ENCODE measurements at regions not wholly inside any gene's neighbourhood (a gene's known extent, or its start where the extent isn't known, plus 50 kb on each side); places are given as distances from the start of the nearest gene placed in this dataset.

DNA sequence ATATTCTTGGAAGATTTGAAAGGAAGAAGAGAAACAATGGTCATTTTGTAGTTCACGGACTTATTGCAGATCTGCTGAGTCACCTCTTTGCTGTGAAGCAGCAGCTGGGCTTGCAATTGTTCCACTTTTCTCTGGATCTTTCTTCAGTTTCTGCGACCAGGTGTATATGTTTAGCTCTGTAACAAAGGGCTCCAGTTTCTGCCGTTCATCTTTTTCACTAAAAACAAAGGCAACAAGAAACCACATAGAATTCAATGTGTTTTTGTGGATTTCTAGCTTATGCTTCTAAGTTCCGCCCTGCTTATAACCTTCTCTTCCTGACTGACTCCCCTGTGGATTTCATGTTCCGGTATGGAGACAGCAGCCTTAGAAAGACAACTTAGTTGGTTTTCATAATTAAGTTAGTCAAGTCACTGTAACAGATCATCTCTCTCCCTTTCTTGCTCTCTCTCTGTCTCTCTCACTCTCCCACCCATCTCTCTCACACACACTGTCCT, 121.6 kb upstream of the EPHA5 start:
- Histone ChIP-seq H3K4me1 (no peaks in the 10 kb centered on the region), H3K27ac (no peak overlapping the region), H3K27me3 (no peaks in the 10 kb centered on the region), H3K4me3 (no peak overlapping the region), H3K9me3 (no peaks in the 10 kb centered on the region), H3K36me3 (no peaks in the 10 kb centered on the region)
- no peak for TF ChIP-seq EP300 (IDR thresholded peaks at IDR 0.05)
- no peak for TF ChIP-seq CTCF (IDR thresholded peaks at IDR 0.05)
- TF ChIP-seq POLR2A (IDR thresholded peaks at IDR 0.05): no peak
- no peak for TF ChIP-seq POLR2AphosphoS5 (IDR thresholded peaks at IDR 0.05)
- DNase-seq: no peak
- 54 to 63% methylated on average over 5 of the region's 5 CpGs for WGBS, 2 donors
- intact Hi-C loops (cut with DNase I): no loop called here

DNA sequence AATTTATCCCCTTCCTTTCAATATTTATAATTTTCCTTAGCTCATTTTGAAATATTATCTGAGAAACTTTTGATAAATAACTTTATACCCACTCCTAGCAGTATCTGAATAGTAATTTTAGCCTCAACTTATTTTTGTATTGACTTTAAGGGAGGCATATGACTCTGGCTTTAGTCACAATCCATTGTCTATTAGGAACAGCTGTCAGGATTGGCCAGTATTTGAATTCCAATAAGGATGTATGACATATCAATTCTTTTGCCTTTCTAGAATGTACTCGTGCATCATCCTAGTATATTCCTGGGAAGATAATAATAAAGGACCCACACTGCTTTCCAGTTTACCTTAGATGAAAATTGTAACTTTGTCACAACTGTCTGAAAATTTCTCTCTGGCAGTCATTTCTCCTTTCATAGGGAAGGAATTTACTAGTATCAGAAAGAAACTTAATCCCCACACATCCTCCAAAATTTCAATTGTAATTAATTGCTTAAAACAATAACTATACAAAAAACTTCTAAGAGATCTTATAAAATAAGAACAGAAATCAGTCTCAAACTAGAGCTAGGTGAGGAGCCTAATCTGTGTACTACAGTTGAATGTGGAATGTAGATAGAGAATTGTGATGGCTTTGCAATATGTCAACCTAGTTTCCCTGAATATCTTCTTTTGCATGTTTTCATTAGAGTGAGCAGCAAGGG, 121.0 kb upstream of the EPHA5 start:
- Histone ChIP-seq H3K4me1 (no peaks in the 10 kb centered on the region), H3K36me3 (no peaks in the 10 kb centered on the region), H3K27me3 (no peaks in the 10 kb centered on the region), H3K9me3 (no peaks in the 10 kb centered on the region), H3K27ac (no peak overlapping the region), H3K4me3 (no peak overlapping the region)
- intact Hi-C loops (cut with DNase I): no loop called here
- WGBS, 2 donors: 54 to 74% methylated on average over 1 of the region's 1 CpG
- no peak for TF ChIP-seq EP300 (IDR thresholded peaks at IDR 0.05)
- TF ChIP-seq POLR2AphosphoS5 (IDR thresholded peaks at IDR 0.05): no peak
- no peak for TF ChIP-seq POLR2A (IDR thresholded peaks at IDR 0.05)
- no peak for TF ChIP-seq CTCF (IDR thresholded peaks at IDR 0.05)
- DNase-seq: no peak

DNA sequence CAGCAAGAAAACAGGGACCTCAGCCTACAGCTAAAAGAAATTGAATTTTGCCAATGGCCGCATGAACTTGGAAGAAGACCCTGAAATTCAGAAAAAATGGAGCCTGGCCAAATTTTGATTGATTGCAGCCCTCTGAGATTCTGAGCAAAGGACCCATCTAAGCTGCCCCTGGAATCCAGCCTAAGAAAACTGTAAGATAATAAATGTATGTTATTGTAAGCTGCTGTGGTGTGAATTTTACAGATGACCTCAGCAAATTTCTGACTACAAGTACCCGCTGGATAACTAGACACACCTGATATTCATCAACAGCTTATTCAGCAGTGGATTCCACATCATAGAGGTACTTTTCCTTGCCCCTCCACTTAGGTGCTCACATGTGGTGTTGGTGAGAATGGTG, 119.5 kb upstream of the EPHA5 start:
- no peaks in the 10 kb centered on the region for H3K9me3 ChIP-seq
- TF ChIP-seq CTCF (IDR thresholded peaks at IDR 0.05) (no peak), EP300 (IDR thresholded peaks at IDR 0.05) (no peak), POLR2AphosphoS5 (IDR thresholded peaks at IDR 0.05) (no peak), POLR2A (IDR thresholded peaks at IDR 0.05) (no peak)
- no peak overlapping the region for H3K4me3 ChIP-seq
- H3K27me3 ChIP-seq: no peaks in the 10 kb centered on the region
- no peak overlapping the region for H3K27ac ChIP-seq
- DNase-seq: no peak
- no peaks in the 10 kb centered on the region for H3K4me1 ChIP-seq
- no peaks in the 10 kb centered on the region for H3K36me3 ChIP-seq
- intact Hi-C loops (cut with DNase I): no loop called here
- WGBS, 2 donors: 58 to 78% methylated on average over 2 of the region's 2 CpGs

DNA sequence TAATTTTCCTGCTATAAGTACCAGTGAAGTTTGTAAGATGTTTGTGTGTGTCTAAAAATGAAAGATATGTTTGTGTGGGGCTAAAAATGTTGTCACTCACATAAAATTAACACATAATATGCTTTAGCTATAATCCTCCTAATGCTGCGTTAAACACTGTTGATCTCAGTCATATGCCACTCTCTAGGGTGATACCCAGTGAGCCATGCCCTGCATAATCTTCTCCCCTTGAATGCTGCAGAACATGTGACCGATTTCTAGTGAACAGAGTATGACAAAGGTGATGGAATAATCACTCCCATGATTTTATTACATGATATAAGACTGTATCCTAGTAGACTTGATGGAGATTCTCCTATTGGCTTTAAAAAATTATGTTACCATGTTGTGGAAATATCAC, 119.1 kb upstream of the EPHA5 start:
- Histone ChIP-seq H3K27me3 (no peaks in the 10 kb centered on the region), H3K4me3 (no peak overlapping the region), H3K9me3 (no peaks in the 10 kb centered on the region), H3K36me3 (no peaks in the 10 kb centered on the region), H3K4me1 (no peaks in the 10 kb centered on the region), H3K27ac (no peak overlapping the region)
- DNase-seq: no peak
- intact Hi-C loops (cut with DNase I): no loop called here
- 72 to 81% methylated on average over 2 of the region's 2 CpGs for WGBS, 2 donors
- TF ChIP-seq EP300 (IDR thresholded peaks at IDR 0.05) (no peak), CTCF (IDR thresholded peaks at IDR 0.05) (no peak), POLR2AphosphoS5 (IDR thresholded peaks at IDR 0.05) (no peak)

- no peak for TF ChIP-seq POLR2A (IDR thresholded peaks at IDR 0.05)
- TF ChIP-seq CTCF (IDR thresholded peaks at IDR 0.05): no peak
- TF ChIP-seq EP300 (IDR thresholded peaks at IDR 0.05): no peak
- TF ChIP-seq POLR2AphosphoS5 (IDR thresholded peaks at IDR 0.05): no peak
Observed at GRCh38 chr4:65777270-65777669, 107.0 kb upstream of the EPHA5 start.

More at GRCh38 chr4:65777270-65777669, 107.0 kb upstream of the EPHA5 start:
- Histone ChIP-seq H3K27ac (no peak overlapping the region), H3K27me3 (no peaks in the 10 kb centered on the region), H3K4me3 (no peak overlapping the region), H3K4me1 (no peaks in the 10 kb centered on the region), H3K36me3 (no peaks in the 10 kb centered on the region), H3K9me3 (no peaks in the 10 kb centered on the region)
- 66 to 73% methylated on average over 1 of the region's 1 CpG for WGBS, 2 donors
- no peak for DNase-seq
- intact Hi-C loops (cut with DNase I): no loop called here
